GM12875 (cell line): ENCODE measurements at regions not wholly inside any gene's neighbourhood (a gene's known extent, or its start where the extent isn't known, plus 50 kb on each side); places are given as distances from the start of the nearest gene placed in this dataset.

Source experiments
- H3K4me3 ChIP-seq: one replicate; pipeline ENCODE4 v1.5.1; 2011; ENCODE audit warnings: low read depth, low read length, control low read depth
- CTCF ChIP-seq: IDR thresholded peaks from 2 replicates; pipeline ENCODE4 v1.5.1; 2011; ENCODE audit warnings: low read depth, mild to moderate bottlenecking, control low read depth, inconsistent platforms, low read length, moderate library complexity, borderline replicate concordance; ENCODE audit not compliant: insufficient read depth

- H3K4me3 ChIP-seq, result no peak overlapping the region
- TF ChIP-seq CTCF, result no peak
These were observed 142.2 kb downstream of the ABCA8 start for GRCh38 chr17:68812876-68813584.

GRCh38 chr17:68809148-68809547 is 146.0 kb downstream of the ABCA8 start:
- no peak for TF ChIP-seq CTCF

GRCh38 chr17:68807998-68808772 is 147.0 kb downstream of the ABCA8 start:
- no peak for TF ChIP-seq CTCF
- H3K4me3 ChIP-seq, result no peak overlapping the region

More at GRCh38 chr17:68809148-68809547, 146.0 kb downstream of the ABCA8 start:
- no peak overlapping the region for H3K4me3 ChIP-seq

- no peak for TF ChIP-seq CTCF
- no peak overlapping the region for H3K4me3 ChIP-seq
These were observed 149.6 kb downstream of the ABCA8 start for GRCh38 chr17:68805609-68806008.

- no peak for TF ChIP-seq CTCF
- H3K4me3 ChIP-seq, result no peak overlapping the region
These were observed 150.2 kb downstream of the ABCA8 start for GRCh38 chr17:68804777-68805520.

- H3K4me3 ChIP-seq, result no peak overlapping the region
- no peak for TF ChIP-seq CTCF
These were observed 151.8 kb downstream of the ABCA8 start for GRCh38 chr17:68803164-68803929.
